GM18505 (cell line): ENCODE measurements at regions not wholly inside any gene's neighbourhood (a gene's known extent, or its start where the extent isn't known, plus 50 kb on each side); places are given as distances from the start of the nearest gene placed in this dataset.

Source experiments
- ATAC-seq: cut with Tn5 transposase; IDR thresholded peaks from one replicate; pipeline ENCODE4 v1.9.1; 2021; ENCODE audit not compliant: unreplicated experiment
- POLR2A ChIP-seq: IDR thresholded peaks from 4 replicates; pipeline ENCODE4 v1.6.1; 2011; ENCODE audit warnings: borderline replicate concordance; ENCODE audit not compliant: insufficient read depth, insufficient read length; ENCODE audit errors: extremely low read depth

DNA sequence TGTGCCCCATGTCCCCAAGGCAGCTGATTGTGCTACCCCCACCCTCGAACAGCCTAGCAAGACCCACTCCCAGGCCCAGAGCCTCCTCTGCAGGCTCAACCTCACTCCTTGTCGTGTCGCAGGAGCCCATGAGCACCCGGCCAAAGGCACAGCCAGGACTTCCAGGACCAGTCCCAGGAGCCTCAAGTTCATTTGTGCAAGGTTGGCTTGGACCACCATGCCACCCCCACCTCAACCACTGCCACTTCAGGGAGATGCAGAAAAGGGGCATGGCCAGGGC is 54.4 kb upstream of the KRTAP11-1 start:
- no peak for TF ChIP-seq POLR2A
- ATAC-seq, result no peak

DNA sequence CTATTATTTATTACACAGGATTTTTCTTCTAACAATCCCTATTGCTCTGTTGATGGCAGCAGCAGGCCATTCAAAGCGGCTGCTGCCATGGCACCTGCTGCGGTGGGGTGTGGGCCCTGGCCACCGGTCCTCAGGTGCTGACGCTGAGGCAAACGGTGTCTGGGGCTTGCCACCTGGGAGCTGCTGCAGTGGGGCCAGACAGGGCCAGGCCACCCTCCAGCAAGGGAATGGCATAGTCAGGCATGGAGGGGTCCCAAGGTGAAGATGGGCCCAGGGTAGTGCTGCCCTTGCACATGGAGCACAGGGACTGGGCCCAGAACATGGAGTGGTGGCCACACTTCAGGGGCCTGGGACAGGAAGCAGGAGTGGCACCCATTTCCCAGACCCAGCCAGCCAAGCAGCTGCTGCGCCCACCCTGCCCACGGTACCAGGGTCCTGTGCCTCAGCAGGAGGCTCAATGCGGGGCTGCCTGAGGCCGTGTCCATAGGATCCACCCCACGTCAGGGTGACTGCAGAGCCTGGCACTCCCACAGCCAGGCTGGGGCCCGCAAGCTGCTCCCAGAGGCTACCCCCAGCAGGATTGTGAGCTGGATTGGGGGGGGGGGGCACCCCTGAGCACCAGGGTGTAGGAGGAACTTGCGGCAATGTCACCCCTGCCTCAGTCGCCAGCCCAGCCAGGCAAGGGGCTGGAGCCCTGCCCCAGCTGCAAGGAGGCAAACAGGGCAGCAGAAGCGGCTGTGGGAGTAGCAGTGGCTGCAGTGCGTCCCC is 53.9 kb upstream of the KRTAP11-1 start:
- no peak for ATAC-seq
- TF ChIP-seq POLR2A, result no peak

DNA sequence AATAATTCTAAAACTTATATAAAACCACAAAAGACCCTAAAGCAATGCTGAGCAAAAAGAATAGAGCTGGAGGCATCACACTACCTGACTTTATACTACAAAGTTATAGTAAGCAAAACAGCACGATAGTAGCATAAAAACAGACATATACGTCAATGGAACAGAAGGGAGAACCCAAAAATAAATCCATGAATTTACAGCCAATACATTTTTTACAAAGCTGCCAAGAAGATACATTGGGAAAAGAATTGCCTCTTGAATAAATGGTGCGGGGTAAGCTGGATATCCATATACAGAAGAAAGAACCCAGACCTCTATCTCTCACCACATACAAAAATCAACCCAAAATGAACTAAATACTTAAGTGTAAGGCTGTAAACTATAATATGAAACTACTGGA is 51.3 kb upstream of the KRTAP11-1 start:
- no peak for ATAC-seq
- no peak for TF ChIP-seq POLR2A
